ENCODE measurements at regions not wholly inside any gene's neighbourhood (a gene's known extent, or its start where the extent isn't known, plus 50 kb on each side); places are given as distances from the start of the nearest gene placed in this dataset.
"Not testable (repeated sequence)": the region's sequence is repeated elsewhere in the genome, so short reads cannot be mapped to it uniquely, and the experiment has no call there.

DNA sequence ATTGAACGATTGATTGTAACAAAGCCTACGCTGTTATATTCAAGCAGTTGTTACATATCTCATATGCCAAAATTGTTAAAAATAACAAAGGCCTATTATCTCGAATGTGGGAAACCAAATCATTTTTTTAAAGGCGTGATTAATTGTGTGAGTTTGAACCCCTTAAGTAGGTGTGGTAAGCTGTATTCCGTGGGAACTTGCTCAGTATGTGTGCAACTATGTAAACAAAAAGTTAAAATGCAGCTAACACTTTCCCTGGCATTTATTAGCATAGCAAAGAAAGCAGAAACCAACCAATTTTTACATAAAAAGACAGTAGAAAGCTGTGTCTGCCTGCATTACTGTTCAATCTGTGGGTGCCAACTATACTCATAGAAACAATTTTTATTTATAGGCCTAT is 166.0 kb upstream of the HAND2 start:
- no peak for FAIRE-seq

DNA sequence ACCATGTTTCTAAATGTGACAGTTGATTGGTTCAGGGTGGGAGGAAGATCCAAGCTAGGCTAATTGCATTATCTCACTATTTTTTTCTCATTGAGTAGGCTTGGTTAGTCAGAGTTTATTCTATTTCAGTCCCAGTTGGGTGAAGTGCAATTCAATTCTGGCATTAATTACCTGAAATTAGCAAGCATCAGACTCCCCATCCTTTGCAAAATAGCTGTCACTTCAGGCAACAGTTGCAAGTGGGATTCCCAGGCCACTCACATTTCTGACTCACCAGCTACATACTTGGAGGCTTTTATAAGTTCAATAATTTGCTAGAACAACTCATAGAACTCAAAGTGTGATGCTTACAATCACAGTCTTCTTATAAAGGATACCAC is 155.8 kb upstream of the HAND2 start:
- no peak for FAIRE-seq

GRCh38 chr4:173685165-173685830 is 155.3 kb upstream of the HAND2 start:
- no peak for FAIRE-seq

GRCh38 chr4:173684223-173684622 is 154.2 kb upstream of the HAND2 start:
- no peak for FAIRE-seq

DNA sequence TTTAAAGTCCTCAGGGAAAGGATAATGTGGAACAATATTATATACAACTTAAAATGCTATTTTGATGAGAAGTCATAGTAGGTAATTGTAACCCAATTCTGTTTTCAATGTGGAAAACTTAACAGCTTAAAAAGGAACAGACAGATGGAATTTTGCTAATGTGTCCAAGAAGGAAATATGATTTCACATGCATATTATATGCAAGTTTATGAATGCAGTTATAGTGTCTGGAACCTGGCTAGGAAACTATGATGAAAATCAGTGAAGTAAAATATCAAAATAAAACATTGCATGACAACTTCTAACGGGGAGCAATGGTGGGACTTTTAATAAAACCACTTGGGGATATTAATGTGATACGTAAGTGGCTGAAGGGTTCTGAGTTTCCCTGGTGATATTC is 152.6 kb upstream of the HAND2 start:
- no peak for FAIRE-seq

- no peak for FAIRE-seq
Observed at GRCh38 chr4:173680278-173680677, 150.2 kb upstream of the HAND2 start.

- FAIRE-seq, result no peak
Observed at GRCh38 chr4:173675446-173675845, 145.4 kb upstream of the HAND2 start.

DNA sequence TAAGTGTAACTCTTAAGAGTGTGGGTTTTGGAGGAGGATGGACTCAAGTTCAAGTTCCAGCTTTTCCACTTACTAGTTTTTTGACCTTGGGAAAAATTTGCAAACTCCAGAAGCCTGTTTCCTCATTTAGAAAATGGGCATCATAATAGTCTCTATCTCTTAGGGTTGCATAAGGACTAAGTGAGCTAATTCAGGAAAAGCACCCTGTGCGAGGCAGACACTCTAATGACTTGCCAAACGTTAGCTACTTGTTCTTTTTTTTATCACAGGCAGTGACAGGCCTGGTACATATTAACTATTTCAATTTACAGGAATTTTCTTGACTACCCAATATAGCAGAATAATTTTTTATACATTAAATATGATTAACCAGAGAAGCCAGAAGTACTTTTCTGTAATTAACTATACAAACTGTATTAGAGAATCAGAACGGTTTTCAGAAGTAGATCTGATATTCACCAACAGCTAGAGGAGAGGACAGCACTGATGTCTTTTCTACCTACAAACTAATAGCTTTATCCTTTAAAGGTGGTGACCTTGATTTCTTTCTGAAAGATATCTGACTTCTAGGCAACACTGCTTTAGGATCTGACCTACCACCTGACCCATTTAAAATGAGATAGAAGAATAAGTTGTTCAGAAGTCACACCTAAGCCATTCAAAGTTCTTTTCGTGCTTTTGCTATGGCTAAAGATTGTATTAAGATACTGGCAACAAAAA is 139.6 kb upstream of the HAND2 start:
- FAIRE-seq, result no peak

DNA sequence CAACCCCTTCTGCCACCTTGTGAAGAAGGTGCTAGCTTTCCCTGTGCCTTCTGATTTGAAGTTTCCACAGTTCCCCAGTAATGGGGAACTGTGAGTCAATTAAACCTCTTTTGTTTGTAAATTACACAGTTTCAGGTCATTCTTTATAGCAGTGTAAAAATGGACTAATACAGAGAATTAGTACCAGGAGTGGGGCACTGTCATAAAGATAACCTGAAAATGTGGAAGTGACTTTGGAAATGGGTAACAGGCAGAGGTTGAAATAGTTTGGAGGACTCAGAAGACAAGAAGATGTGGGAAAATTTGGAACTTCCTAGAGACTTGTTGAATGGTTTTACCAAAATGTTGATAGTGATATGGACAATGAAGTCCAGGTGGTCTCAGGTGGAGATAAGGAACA is 131.0 kb upstream of the HAND2 start:
- FAIRE-seq, result no peak

DNA sequence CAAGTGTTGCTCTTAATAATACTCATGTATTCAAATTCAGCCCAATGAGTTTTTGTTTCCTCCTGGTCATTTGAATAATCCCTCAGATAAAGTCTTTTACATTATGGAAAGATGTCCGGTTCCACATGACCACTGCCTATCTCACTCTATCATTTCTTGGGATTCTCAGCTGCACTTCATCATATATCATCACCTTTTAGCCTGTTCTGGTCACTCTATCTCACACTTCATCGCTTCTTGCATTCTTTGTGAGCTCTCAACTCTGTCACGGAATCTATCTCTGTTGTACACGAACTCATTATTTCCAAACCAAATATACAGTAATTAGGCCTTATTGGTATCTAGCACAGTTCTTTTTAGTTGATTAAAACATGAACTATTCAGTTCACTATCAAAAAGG is 126.9 kb upstream of the HAND2 start:
- no peak for FAIRE-seq

GRCh38 chr4:173652283-173652931 is 122.4 kb upstream of the HAND2 start:
- FAIRE-seq, result no peak

DNA sequence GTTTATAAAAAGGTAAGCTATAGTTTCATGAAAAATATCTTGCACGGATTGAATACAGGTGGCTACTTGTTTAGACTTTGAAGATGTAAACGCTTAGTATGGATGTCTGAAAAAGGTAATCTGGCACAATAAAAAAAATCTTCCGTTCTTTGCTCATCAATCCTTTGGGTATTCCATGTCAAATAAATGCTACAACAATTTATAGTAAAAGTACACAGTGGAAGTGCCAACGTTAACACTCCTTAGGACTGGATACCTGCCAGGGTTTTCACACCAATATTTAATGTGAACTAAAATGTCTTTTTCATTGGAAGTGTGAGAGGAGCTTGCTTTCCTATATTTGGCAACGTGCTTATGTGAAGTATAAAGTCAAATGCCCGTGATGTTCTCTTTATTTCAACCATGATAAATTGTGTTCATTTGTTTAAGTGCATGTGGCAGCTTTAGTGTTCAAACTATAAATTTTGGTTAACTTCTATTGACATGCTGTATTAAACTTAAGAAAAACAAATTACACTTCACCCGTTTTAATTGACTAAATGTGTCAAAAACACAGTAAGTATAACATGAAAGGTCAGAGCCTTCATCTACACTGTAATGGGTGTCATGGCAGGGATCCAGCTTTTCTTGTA is 121.7 kb upstream of the HAND2 start:
- FAIRE-seq, result no peak

DNA sequence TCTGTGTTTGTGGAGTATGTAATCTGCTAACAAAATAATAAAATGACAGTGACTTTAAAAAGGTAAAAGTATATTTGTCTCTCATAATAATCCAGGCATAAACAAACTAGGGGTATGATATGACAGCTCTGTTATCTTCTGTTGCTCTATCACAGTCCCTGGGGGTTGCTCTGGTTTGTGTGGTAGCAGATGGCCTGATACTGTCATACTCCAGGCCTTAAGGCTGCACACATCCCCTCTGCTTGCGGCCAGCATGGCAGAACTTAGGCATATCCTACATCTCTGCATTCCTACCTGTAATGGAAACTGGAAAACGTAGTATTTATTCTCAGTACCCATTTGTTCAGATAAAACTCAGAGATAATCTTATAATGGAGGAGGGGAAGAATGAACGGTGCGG is 117.9 kb upstream of the HAND2 start:
- FAIRE-seq, result no peak

GRCh38 chr4:173642509-173642908 is 112.5 kb upstream of the HAND2 start:
- no peak for FAIRE-seq

GRCh38 chr4:173635395-173635794 is 105.4 kb upstream of the HAND2 start:
- no peak for FAIRE-seq

GRCh38 chr4:173626277-173626676 is 96.2 kb upstream of the HAND2 start:
- no peak for FAIRE-seq

GRCh38 chr4:173618648-173619047 is 88.6 kb upstream of the HAND2 start:
- not testable (repeated sequence) for FAIRE-seq

DNA sequence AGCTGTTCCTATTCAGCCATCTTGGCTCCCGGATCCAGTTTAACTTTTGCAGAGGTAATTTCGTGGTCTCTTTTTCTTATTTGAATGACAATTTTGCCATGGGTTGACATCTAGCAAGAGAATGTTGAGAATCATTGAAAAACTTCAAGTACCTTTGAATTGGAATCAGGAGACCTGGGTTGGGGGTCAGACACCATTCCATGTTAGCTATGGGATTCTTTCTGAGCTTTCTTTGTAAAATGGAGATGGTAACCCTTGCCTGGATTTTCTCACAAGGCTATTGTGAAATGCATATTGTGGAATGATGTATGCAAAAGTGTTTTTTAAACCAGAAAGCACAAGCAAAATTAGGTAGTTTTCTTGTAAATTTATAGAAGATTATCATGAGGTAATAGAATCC is 79.1 kb upstream of the HAND2 start:
- FAIRE-seq, result no peak

DNA sequence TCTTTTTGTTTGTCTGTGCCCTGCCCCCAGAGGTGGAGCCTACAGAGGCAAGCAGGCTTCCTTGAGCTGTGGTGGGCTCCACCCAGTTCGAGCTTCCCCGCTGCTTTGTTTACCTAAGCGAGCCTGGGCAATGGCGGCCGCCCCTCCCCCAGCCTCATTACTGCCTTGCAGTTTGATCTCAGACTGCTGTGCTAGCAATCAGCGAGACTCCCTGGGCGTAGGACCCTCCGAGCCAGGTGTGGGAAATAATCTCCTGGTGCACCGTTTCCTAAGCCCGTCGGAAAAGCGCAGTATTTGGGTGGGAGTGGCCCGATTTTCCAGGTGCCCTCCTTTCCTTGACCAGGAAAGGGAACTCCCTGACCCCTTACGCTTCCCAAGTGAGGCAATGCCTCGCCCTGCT is 78.6 kb upstream of the HAND2 start:
- not testable (repeated sequence) for FAIRE-seq

DNA sequence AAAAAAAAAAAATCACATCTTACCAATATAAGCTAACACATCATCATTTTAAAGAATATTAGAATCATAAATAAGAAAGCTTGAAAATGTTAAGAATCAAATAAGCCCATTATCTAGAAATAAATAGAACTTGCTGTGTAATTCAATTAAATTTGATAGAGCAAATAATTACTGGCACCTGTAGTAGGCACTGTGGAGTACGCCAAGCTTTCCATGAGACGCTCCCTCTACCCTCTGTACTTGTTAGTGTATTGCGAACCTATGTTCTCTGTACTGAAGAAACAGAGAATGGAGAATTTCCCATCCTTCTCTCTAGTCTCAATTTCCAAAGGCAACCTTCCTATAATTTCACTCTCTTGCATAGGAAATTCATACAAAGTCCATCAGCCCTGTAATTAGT is 61.7 kb upstream of the HAND2 start:
- FAIRE-seq, result no peak

GRCh38 chr4:173590697-173591096 is 60.7 kb upstream of the HAND2 start:
- no peak for FAIRE-seq

GRCh38 chr4:173585876-173586572 is 56.0 kb upstream of the HAND2 start:
- FAIRE-seq, result no peak

DNA sequence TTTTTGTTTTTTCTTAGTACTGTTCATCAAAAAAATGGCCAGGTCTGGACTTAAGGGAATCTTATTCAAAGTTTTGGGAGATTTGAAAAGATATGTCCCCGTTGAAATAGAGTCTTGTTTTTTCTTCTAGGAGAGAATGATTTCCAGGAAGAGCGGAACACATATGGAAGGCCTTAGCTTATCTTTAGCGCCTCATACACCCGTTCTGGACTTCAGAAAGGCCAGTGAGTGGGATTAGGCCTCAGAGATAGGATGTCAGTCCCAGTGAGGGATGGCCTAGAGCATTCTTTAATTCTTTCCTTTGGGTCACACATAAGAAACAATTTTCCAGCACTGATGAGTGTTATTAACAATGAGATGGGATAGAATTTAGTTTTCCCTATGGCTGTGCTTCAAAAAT is 54.5 kb upstream of the HAND2 start:
- FAIRE-seq, result no peak

All from islet of Langerhans (tissue), 1 donor.